Large intestine (tissue), 3 donors: ENCODE measurements at regions not wholly inside any gene's neighbourhood (a gene's known extent, or its start where the extent isn't known, plus 50 kb on each side); places are given as distances from the start of the nearest gene placed in this dataset.
"Not testable (repeated sequence)": the region's sequence is repeated elsewhere in the genome, so short reads cannot be mapped to it uniquely, and the experiment has no call there.

Experiments
- DNase-seq, 2 donors: peaks; one replicate each; pipeline versions ENCODE4 v3.0.0 to v3.0.0-alpha.2; 2013
- H3K27ac ChIP-seq: one replicate; pipeline ENCODE4 v1.5.1; 2013; ENCODE audit warnings: low read length
- H3K27me3 ChIP-seq: 2 replicates; pipeline ENCODE4 v1.6.1; 2013; ENCODE audit warnings: low read length; ENCODE audit not compliant: control insufficient read depth, insufficient read depth
- H3K36me3 ChIP-seq: 2 replicates; pipeline ENCODE4 v1.6.1; 2013; ENCODE audit warnings: low read length; ENCODE audit not compliant: control insufficient read depth, insufficient read depth
- H3K4me1 ChIP-seq: one replicate; pipeline ENCODE4 v1.6.1; 2013; ENCODE audit warnings: low read length; ENCODE audit not compliant: control insufficient read depth, insufficient read depth
- H3K4me3 ChIP-seq: one replicate; pipeline ENCODE4 v1.5.1; 2013; ENCODE audit warnings: low read length
- H3K9me3 ChIP-seq: one replicate; pipeline ENCODE4 v1.6.1; 2013; ENCODE audit warnings: mild to moderate bottlenecking, low read depth, low read length, moderate library complexity; ENCODE audit not compliant: control insufficient read depth
- WGBS: methylation state at CpG from one replicate; pipeline ENCODE4 v1.1.5; 2013; ENCODE audit warnings: low lambda C conversion rate; ENCODE audit not compliant: insufficient coverage; 5-methylcytosine and 5-hydroxymethylcytosine counted together

DNA sequence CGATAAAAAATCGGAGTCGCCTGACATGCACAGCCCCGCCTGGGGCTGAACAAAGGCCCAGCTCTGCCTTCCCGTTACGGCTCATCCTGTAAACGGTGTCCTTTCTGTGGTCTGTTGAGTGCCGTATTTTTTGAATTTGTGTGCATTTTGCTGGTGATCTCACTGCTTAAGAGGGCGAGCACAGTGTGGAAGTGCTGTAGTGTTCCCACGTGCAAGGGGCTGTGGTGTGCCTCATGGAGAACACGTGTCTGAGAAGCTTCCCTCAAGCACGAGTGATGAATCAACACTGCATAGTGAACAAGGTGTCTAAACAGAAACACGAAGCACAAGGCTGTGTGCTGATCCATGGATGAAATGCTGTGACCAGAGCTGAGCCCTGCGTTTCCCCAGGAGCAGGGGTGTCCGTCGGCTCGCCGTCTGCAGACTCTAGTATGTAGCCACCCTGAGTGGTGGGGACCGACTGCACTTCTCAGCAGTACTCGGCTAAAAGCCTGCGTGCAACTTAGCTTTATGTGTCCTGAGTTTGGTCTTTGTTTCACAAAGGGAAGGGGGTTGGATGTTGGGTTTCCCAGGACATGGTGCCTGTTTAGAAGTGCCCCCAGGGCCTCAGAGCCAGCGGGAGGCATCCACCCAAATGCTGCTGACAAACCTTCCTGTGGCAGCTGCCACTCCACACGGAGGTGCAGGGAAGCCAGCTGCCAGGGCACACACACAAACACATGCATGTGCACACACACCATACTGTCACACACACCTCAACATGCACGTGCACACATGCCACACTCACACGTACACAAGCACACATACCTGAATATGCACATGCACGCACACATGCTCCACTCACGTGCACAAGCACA lies 77.2 kb upstream of the IRX4 start:
- no peak for DNase-seq
- H3K27ac ChIP-seq, result no peak overlapping the region
- no peaks in the 10 kb centered on the region for H3K4me1 ChIP-seq
- H3K4me3 ChIP-seq, result no peak overlapping the region
- H3K9me3 ChIP-seq, result peaks cover 3% of the 10 kb centered on the region
- no CpG with 5 or more reads among the region's 27 CpGs for WGBS
- H3K36me3 ChIP-seq, result no peaks in the 10 kb centered on the region
- no peaks in the 10 kb centered on the region for H3K27me3 ChIP-seq

DNA sequence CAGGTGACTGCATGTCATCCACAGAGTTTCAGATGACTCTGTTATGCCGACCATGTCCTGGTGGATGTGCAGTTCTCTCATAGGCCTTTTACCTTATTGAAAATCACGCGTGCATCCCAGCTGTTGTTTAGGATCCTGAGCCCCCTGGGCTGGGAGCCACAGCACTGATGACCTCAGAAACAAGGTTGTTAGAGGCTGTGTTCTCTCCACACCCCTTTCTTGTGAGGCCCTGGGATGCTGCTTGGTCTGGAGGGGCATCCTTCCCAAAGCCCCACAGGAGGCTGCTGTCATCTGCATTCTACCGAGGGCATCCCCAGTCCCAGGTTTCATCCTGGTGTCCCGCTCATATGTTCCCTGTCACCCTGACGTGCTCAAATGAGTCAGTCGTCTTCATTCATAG lies 76.5 kb upstream of the IRX4 start:
- Histone ChIP-seq H3K4me3 (no peak overlapping the region), H3K4me1 (no peaks in the 10 kb centered on the region), H3K27me3 (no peaks in the 10 kb centered on the region), H3K36me3 (no peaks in the 10 kb centered on the region), H3K9me3 (peaks cover 3% of the 10 kb centered on the region), H3K27ac (no peak overlapping the region)
- 80% methylated on average over 1 of the region's 7 CpGs for WGBS
- DNase-seq, result no peak

DNA sequence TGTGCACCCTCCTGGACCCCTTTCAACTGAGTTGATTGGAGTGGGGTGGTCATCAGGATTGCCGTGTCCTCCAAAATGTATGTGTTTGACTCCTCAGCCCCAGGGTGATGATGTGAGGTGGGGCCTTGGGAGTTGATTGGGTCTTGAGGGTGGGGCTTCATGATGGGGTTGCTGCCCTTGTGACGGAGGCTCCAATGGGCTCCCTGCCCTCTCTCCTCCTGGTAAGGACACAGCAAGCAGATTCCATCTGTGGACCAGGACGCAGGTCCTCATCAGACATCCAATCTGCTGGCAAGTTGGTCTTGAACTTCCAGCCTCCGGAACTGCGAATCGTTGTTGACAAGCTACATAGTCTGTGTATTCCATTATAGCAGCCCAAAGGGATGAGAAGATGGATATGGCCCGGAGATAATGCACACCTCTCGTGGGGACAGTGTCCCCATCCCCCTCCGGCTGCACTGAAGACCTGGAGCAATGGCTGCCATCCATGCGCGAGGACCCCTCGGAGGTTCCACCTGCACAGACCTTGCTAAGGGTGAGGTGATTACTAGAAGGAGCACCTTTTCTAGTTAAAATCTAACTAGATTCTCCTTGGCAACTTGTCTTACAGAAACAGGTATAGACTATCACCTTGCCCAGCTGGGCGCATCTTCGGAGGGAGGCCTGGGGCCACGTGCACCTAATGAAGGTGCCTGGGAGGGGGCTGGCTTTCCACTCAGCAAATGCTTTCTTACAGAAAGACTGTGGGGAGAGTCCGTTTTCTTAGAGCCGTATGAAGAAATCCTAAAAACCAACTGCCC lies 75.7 kb upstream of the IRX4 start:
- H3K9me3 ChIP-seq, result peaks cover 3% of the 10 kb centered on the region
- no CpG with 5 or more reads among the region's 17 CpGs for WGBS
- no peaks in the 10 kb centered on the region for H3K27me3 ChIP-seq
- H3K36me3 ChIP-seq, result no peaks in the 10 kb centered on the region
- H3K27ac ChIP-seq, result no peak overlapping the region
- no peaks in the 10 kb centered on the region for H3K4me1 ChIP-seq
- H3K4me3 ChIP-seq, result no peak overlapping the region
- no peak for DNase-seq

DNA sequence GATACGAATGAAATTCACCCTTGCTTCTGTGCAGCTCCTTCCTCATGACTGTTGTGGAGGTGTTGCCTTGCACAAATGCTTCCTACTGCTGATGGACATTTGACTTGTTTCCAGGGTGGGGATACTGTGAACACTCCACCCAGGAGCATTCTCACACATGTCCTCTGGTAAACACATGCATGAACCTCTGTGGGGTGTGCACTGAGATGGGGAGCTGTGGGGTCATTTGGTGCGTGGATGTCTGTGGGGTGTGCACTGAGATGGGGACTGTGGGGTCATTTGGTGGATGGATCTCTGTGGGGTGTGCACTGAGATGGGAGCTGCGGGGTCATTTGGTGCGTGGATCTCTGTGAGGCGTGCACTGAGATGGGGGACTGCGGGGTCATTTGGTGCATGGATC lies 72.9 kb upstream of the IRX4 start:
- Histone ChIP-seq H3K27me3 (peaks cover 14% of the 10 kb centered on the region), H3K36me3 (no peaks in the 10 kb centered on the region), H3K4me1 (no peaks in the 10 kb centered on the region), H3K27ac (no peak overlapping the region), H3K9me3 (no peaks in the 10 kb centered on the region), H3K4me3 (no peak overlapping the region)
- DNase-seq, result no peak
- WGBS, result 100% methylated on average over 1 of the region's 6 CpGs

DNA sequence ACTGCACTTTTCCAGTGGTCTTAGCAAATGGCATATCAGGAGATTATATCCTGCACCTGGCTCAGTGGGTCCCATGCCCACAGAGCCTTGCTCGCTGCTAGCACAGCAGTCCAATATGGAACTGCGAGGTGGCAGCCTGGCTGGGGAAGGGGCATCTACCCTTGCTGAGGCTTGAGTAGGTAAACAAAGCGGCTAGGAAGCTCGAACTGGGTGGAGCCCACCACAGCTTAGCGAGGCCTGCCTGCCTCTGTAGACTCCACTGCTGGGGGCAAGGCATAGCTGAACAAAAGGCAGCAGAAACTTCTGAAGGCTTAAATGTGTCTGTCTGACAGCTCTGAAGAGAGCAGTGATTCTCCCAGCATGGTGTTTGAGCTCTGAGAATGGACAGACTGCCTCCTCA lies 71.0 kb upstream of the IRX4 start:
- H3K9me3 ChIP-seq, H3K27ac ChIP-seq, DNase-seq, H3K4me3 ChIP-seq, H3K4me1 ChIP-seq, H3K36me3 ChIP-seq: not testable (repeated sequence)
- H3K27me3 ChIP-seq, result peaks cover 14% of the 10 kb centered on the region
- no CpG with 5 or more reads among the region's 5 CpGs for WGBS

DNA sequence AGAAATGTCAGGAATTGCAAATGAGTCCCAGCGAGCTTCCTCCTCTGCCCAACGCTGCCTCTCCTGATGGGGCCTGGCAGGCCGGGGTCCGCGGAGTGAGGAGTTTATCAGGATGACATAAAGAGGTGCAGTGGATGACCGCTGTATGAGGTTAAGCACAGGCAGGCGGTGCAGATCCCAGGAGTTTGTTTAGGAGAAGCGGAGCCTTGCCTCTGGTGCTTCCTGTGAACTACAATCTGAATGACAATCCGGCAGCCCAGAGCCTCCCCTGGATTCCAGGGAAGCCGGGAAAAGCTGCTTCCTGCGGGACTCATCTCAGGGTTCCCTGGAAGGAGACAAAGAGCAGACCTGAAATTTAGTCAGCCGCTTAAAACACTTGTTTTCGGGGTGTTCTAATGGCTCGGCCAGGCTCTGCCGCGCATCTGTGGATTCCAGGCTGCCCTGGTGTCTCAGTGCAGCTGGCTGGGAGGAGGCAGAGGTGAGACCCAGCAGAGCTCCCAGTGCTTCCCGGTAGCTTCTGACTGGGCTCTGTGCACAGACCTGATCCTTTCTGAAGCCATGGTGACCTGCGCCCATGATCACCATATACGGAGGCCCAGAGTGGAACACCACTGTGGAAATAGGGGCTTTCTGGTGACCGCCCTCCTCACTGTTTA lies 69.8 kb upstream of the IRX4 start:
- no peak for DNase-seq
- H3K36me3 ChIP-seq, result no peaks in the 10 kb centered on the region
- H3K27me3 ChIP-seq, result peaks cover 14% of the 10 kb centered on the region
- no peaks in the 10 kb centered on the region for H3K9me3 ChIP-seq
- no peak overlapping the region for H3K4me3 ChIP-seq
- no peak overlapping the region for H3K27ac ChIP-seq
- no peaks in the 10 kb centered on the region for H3K4me1 ChIP-seq
- WGBS, result no CpG with 5 or more reads among the region's 20 CpGs

DNA sequence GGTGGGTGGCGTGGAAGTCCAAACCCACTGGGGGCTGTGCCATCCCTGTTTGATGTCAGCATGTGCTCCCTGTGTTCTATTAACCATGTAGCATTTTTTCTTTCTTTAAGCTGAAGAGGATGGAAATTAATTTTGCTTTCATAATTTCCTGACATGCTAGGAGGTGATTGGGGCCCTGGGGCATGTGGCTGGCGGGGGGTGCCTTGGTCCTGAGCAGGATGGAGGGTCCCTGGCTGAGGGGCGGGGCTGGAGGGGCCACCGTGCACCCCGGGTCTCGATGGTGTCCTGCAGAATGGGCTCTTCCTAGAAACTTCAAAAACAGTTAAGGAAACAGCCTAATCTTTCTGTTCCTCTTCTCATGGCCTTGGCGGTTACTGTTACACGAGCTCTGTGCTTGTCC lies 69.3 kb upstream of the IRX4 start:
- no peak overlapping the region for H3K4me3 ChIP-seq

DNA sequence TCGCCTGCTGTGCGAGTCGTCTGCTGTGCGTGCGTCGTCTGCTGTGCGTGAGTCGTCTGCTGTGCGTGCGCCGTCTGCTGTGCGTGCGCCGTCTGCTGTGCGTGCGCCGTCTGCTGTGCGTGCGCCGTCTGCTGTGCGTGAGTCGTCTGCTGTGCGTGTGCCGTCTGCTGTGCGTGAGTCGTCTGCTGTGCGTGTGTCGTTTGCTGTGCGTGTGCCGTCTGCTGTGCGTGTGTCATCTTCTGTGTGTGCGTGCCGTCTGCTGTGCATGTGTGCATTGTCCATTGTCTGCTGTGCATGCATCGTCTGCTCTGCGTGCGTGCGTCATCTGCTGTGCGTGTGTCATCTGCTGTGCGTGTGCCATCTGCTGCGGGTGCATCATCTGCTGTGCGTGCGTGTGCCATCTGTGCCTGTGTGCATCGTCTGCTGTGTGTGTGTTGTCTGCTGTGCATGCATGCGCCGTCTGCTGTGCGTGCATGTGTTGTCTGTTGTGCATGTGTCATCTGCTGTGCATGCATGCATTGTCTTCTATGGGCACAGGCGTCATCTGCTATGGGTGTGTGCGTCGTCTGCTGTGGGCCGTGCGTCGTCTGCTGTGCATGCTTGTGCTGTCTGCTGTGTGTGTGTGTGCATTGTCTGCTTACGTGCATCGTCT lies 68.6 kb upstream of the IRX4 start:
- no peak for DNase-seq
- Histone ChIP-seq H3K4me1 (no peaks in the 10 kb centered on the region), H3K27ac (no peak overlapping the region), H3K4me3 (no peak overlapping the region), H3K36me3 (no peaks in the 10 kb centered on the region), H3K27me3 (peaks cover 18% of the 10 kb centered on the region), H3K9me3 (no peaks in the 10 kb centered on the region)
- WGBS, result no CpG with 5 or more reads among the region's 54 CpGs

More for the DNA sequence above, 69.3 kb upstream of the IRX4 start:
- Histone ChIP-seq H3K27me3 (peaks cover 14% of the 10 kb centered on the region), H3K36me3 (no peaks in the 10 kb centered on the region), H3K9me3 (no peaks in the 10 kb centered on the region), H3K4me1 (no peaks in the 10 kb centered on the region), H3K27ac (no peak overlapping the region)
- DNase-seq, result no peak
- 23% methylated on average over 2 of the region's 8 CpGs for WGBS

DNA sequence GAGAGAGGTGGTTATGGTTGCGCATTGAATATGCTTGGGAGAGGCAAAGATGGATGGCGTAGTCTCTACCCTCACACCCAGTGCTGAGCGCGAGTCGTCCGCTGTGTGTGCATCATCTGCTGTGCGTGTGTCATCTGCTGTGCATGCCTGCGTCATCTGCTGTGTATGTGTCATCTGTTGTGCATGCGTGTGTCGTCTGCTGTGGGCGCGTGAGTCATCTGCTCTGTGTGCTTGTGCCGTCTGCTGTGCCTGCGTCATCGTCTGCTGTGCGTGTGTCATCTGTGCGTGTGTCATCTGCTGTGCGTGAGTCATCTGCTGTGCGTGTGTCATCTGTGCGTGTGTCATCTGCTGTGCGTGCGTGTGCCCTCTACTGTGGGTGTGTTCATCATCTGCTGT lies 68.0 kb upstream of the IRX4 start:
- H3K27me3 ChIP-seq, result peaks cover 18% of the 10 kb centered on the region
- no peak for DNase-seq
- H3K4me1 ChIP-seq, result no peaks in the 10 kb centered on the region
- WGBS, result no CpG with 5 or more reads among the region's 22 CpGs
- no peak overlapping the region for H3K4me3 ChIP-seq
- no peak overlapping the region for H3K27ac ChIP-seq
- no peaks in the 10 kb centered on the region for H3K36me3 ChIP-seq
- no peaks in the 10 kb centered on the region for H3K9me3 ChIP-seq

DNA sequence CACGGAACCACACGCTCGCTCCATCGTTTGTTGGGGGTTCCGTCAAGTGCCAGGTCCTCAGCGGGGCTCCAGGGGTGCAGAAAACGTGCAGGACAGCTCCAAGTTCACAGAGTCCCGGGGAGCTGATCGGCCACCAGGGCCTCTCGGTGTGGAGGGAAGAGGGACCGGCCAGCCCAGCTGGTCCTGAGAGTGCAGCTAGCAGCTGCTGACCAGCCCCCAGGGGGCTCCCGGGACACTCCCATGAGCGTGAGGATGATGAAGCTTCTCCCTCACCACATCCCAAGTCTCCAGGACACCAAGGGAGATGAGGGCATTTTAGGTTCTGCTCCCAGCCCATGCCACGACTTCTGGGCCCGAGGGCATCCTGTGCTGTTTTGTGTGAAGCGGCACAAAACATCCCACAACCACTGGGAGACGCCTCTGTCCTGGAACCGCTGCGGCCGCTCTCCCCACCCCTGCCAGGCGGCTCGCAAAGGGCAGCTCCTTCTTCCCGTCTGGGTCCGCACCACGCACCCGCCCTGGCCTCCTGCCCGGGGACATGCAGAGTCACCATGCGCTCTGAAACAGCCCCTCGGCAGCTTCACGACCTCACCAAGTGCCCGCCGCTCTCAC lies 67.5 kb upstream of the IRX4 start:
- Histone ChIP-seq H3K4me3 (no peak overlapping the region), H3K27ac (no peak overlapping the region), H3K27me3 (peaks cover 18% of the 10 kb centered on the region), H3K4me1 (no peaks in the 10 kb centered on the region), H3K9me3 (no peaks in the 10 kb centered on the region), H3K36me3 (no peaks in the 10 kb centered on the region)
- no peak for DNase-seq
- no CpG with 5 or more reads among the region's 32 CpGs for WGBS
